Fibroblast of skin of left quadriceps (primary cell): ENCODE measurements at regions not wholly inside any gene's neighbourhood (a gene's known extent, or its start where the extent isn't known, plus 50 kb on each side); places are given as distances from the start of the nearest gene placed in this dataset.
"Not testable (repeated sequence)": the region's sequence is repeated elsewhere in the genome, so short reads cannot be mapped to it uniquely, and the experiment has no call there.

ENCODE experiments used
- DNase-seq, 2 experiments: peaks; one replicate each; pipeline ENCODE4 v3.0.0-alpha.2; 2013; ENCODE audit warnings: low read depth in 2 of 2

- DNase-seq = no peak
Observed at GRCh38 chr3:10625323-10625722, 119.9 kb upstream of the ATP2B2 start.

GRCh38 chr3:10627884-10628572 is 122.6 kb upstream of the ATP2B2 start:
- no peak for DNase-seq

GRCh38 chr3:10628891-10629670 is 123.7 kb upstream of the ATP2B2 start:
- no peak for DNase-seq

- DNase-seq = no peak
Observed at GRCh38 chr3:10629671-10630040, 124.3 kb upstream of the ATP2B2 start.

GRCh38 chr3:10631224-10631623 is 125.8 kb upstream of the ATP2B2 start:
- no peak for DNase-seq

GRCh38 chr3:10632125-10632524 is 126.7 kb upstream of the ATP2B2 start:
- no peak for DNase-seq

- DNase-seq = no peak
Observed at GRCh38 chr3:10632741-10633140, 127.4 kb upstream of the ATP2B2 start.

GRCh38 chr3:10635446-10636076 is 130.2 kb upstream of the ATP2B2 start:
- DNase-seq = no peak

GRCh38 chr3:10637342-10637741 is 132.0 kb upstream of the ATP2B2 start:
- no peak for DNase-seq

GRCh38 chr3:10638466-10638865 is 133.1 kb upstream of the ATP2B2 start:
- DNase-seq = no peak

- no peak for DNase-seq
Observed at GRCh38 chr3:10641760-10642159, 136.4 kb upstream of the ATP2B2 start.

- no peak for DNase-seq
Observed at GRCh38 chr3:10644189-10644588, 138.8 kb upstream of the ATP2B2 start.

GRCh38 chr3:10645800-10646199 is 140.4 kb upstream of the ATP2B2 start:
- no peak for DNase-seq

GRCh38 chr3:10646531-10647335 is 141.3 kb upstream of the ATP2B2 start:
- DNase-seq = no peak

- no peak for DNase-seq
Observed at GRCh38 chr3:10647376-10647775, 142.0 kb upstream of the ATP2B2 start.

GRCh38 chr3:10648181-10648580 is 142.8 kb upstream of the ATP2B2 start:
- DNase-seq = no peak

- DNase-seq = not testable (repeated sequence)
Observed at GRCh38 chr3:10649463-10649862, 144.1 kb upstream of the ATP2B2 start.

GRCh38 chr3:10651506-10651905 is 146.1 kb upstream of the ATP2B2 start:
- no peak for DNase-seq

- DNase-seq = no peak
Observed at GRCh38 chr3:10653241-10653640, 147.9 kb upstream of the ATP2B2 start.

GRCh38 chr3:10653866-10654611 is 148.7 kb upstream of the ATP2B2 start:
- no peak for DNase-seq

GRCh38 chr3:10655105-10655504 is 149.7 kb upstream of the ATP2B2 start:
- no peak for DNase-seq
